Adrenal gland (tissue), 9 donors: ENCODE measurements at regions not wholly inside any gene's neighbourhood (a gene's known extent, or its start where the extent isn't known, plus 50 kb on each side); places are given as distances from the start of the nearest gene placed in this dataset.

Experiments
- DNase-seq, 7 donors: peaks; one replicate each; pipeline ENCODE4 v3.0.0-alpha.2; 2019 to 2020
- H3K27ac ChIP-seq, 5 donors: fragments of 200-600 bp; sonication (generic) in 4 of 5; 1 replicate in 3 of 5; 2 replicates in 2 of 5; pipeline versions ENCODE4 v1.5.1 to v1.8.0; 2016 to 2020; ENCODE audit warnings: mild to moderate bottlenecking in 1 of 5
- H3K27me3 ChIP-seq: fragments of 200-600 bp; 2 replicates; pipeline ENCODE4 v1.8.0; 2021
- H3K36me3 ChIP-seq, 2 donors: fragments of 200-600 bp; replicated peaks in 1 of 2; 1 replicate in 1 of 2; 2 replicates in 1 of 2; pipeline versions ENCODE4 v1.5.1 to v1.8.0; 2018 to 2022
- H3K4me1 ChIP-seq, 2 donors: fragments of 200-600 bp; replicated peaks in 1 of 2; 1 replicate in 1 of 2; 2 replicates in 1 of 2; pipeline versions ENCODE4 v1.5.1 to v1.8.0; 2018 to 2021
- H3K4me3 ChIP-seq, 4 donors: fragments of 200-600 bp; sonication (generic) in 3 of 4; one replicate each; pipeline ENCODE4 v1.5.1; 2016 to 2018
- H3K9me3 ChIP-seq, 3 donors: fragments of 200-600 bp; sonication (generic) in 1 of 3; replicated peaks in 1 of 3; 1 replicate in 2 of 3; 2 replicates in 1 of 3; pipeline versions ENCODE4 v1.5.1 to v1.8.0; 2016 to 2021
- POLR2A ChIP-seq, 2 donors: fragments of 450-650 bp; IDR thresholded peaks; one replicate each; pipeline ENCODE4 v1.6.1; 2017; ENCODE audit warnings: antibody characterized with exemption in 2 of 2, mild to moderate bottlenecking in 2 of 2, moderate library complexity in 1 of 2
- WGBS, 4 donors: extraction: QIAGEN DNeasy Blood & Tissue Kit in 2 of 4; methylation state at CpG; one replicate each; pipeline versions ENCODE4 v1.1.5 to v1.1.7; 2013 to 2017; 5-methylcytosine and 5-hydroxymethylcytosine counted together
- intact Hi-C, 2 donors: fragments of 100-400 bp; cut with DNase I; formaldehyde crosslinking; loops; one replicate each; pipeline versions ENCODE4 v1.14.1 to v1.15.0; 2022 to 2023
- TF ChIP-seq, protein P1 (sequence below), 6 experiments: fragments of 450-650 bp in 4 of 6; fragments of 200-600 bp in 2 of 6; sonication (generic) in 1 of 6; IDR thresholded peaks; 1 replicate in 5 of 6; 2 replicates in 1 of 6; pipeline versions ENCODE4 v1.5.1 to v1.8.0; 2016 to 2021; ENCODE audit warnings: antibody characterized with exemption in 6 of 6, mild to moderate bottlenecking in 2 of 6, moderate library complexity in 1 of 6
- donor health status: healthy with polysubstance abuse.
- donor health status: Bipolar disorder and iron deficiency.
- donor health status: DM: yes; HTN: yes; CAD: no.
- donor health status: DM: no; HTN: no; CAD: no.
- donor health status: DM: no; HTN: no; CAD: no.

DNA sequence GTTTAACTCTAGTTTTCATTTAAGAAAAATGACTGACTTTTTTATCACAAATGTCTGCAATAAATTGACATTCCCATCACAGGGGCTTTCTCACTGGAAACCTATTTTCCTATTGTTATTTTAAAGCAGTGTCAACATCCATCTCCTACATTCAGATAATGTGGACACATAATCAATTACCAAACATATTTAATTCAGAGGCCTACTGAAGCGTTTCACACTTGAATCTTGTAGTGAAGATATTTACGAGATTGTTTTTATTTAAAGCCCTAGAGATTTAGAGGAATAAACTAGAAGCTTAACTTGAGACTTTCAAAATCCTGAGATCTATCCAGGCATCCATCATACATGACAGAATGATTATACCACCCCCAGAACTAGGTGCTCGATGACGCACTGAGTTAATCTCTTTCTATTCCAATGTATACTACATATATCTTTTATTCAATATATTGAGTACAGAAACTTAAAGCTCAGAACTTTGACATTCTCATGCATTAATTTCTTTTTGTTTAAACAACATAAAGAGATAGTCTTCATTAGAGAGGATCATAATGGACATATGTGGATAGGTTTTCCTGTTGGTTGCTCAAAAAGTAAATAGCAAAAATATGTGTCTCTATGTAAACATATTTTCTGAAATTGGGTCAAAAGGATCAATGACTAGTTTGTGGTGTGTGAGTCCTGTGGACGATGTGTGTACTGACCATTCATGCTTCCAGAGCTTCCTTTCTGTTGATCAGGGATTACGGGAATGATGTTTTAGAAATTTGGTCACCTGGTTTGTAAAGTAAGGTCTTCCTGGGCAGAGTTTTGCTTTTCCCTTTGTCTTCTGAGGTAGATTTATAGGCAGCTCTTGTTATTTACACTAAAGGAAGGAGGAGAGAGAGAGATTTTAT, 171.5 kb upstream of the HMCN1 start:
- Histone ChIP-seq H3K4me3 (no peak overlapping the region), H3K27me3 (no peaks in the 10 kb centered on the region), H3K27ac (no peak overlapping the region), H3K4me1 (peaks cover 0 to 9% of the 10 kb centered on the region in 2 donors), H3K9me3 (peaks cover 0 to 5% (median 0%) of the 10 kb centered on the region in 3 donors), H3K36me3 (no peaks in the 10 kb centered on the region)
- intact Hi-C loops = no loop called here
- DNase-seq = no peak
- 88 to 91% (median 90%) methylated on average over 6 of the region's 6 CpGs for WGBS, 4 donors
- TF ChIP-seq, protein P1, sequence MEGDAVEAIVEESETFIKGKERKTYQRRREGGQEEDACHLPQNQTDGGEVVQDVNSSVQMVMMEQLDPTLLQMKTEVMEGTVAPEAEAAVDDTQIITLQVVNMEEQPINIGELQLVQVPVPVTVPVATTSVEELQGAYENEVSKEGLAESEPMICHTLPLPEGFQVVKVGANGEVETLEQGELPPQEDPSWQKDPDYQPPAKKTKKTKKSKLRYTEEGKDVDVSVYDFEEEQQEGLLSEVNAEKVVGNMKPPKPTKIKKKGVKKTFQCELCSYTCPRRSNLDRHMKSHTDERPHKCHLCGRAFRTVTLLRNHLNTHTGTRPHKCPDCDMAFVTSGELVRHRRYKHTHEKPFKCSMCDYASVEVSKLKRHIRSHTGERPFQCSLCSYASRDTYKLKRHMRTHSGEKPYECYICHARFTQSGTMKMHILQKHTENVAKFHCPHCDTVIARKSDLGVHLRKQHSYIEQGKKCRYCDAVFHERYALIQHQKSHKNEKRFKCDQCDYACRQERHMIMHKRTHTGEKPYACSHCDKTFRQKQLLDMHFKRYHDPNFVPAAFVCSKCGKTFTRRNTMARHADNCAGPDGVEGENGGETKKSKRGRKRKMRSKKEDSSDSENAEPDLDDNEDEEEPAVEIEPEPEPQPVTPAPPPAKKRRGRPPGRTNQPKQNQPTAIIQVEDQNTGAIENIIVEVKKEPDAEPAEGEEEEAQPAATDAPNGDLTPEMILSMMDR (IDR thresholded peaks at IDR 0.05) = no peak
- TF ChIP-seq POLR2A (IDR thresholded peaks at IDR 0.05) = no peak

DNA sequence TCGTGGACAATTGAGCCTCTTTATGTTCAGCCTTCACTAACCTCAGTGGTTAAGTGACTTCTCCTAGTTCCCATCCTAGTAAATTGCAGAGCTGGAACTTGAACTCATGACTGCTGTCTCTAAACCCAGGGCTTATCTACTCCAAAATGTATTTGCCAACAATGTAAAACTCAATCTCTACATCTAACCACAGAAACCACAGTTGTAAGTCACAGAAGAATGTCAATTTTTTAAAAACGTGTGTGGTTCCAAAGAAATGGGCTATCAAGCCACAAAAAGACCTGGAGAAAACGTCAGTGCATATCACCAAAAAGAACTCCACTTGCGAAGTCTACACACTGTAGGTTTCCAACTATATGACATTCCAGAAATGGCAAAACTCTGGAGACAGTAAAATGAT, 172.6 kb upstream of the HMCN1 start:
- TF ChIP-seq, protein P1 (IDR thresholded peaks at IDR 0.05) = no peak
- no peak for TF ChIP-seq POLR2A (IDR thresholded peaks at IDR 0.05)

DNA sequence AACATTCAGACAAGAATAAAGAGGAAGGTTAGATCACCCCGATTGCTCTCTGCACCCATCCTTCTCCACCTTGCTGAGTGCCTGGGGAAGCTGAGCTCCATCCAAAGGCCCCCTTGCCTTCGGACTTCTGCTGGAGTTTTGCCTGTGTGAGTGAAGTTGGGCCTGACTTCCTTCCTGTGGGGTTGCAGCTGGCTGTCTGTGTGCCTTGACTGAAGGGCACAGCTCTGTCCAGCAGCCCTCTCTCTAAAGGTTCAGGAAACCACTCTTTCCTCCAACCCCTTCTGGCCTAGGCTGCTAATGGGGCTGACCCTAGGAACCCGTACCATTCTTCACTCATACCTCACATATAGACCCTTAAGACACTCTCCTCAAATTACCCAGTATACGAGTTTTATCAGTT, 173.4 kb upstream of the HMCN1 start:
- TF ChIP-seq, protein P1 (IDR thresholded peaks at IDR 0.05) = no peak
- TF ChIP-seq POLR2A (IDR thresholded peaks at IDR 0.05) = no peak
- 71 to 76% (median 75%) methylated on average over 3 to 4 of the region's 4 CpGs for WGBS, 4 donors

More for the DNA sequence above, 172.6 kb upstream of the HMCN1 start:
- Histone ChIP-seq H3K27ac (no peak overlapping the region), H3K9me3 (peaks cover 0 to 5% (median 0%) of the 10 kb centered on the region in 3 donors), H3K27me3 (no peaks in the 10 kb centered on the region), H3K4me3 (no peak overlapping the region), H3K4me1 (peaks cover 0 to 1% of the 10 kb centered on the region in 2 donors), H3K36me3 (no peaks in the 10 kb centered on the region)
- 74 to 82% (median 78%) methylated on average over 4 of the region's 4 CpGs for WGBS, 4 donors
- intact Hi-C loops = no loop called here
- DNase-seq = no peak

DNA sequence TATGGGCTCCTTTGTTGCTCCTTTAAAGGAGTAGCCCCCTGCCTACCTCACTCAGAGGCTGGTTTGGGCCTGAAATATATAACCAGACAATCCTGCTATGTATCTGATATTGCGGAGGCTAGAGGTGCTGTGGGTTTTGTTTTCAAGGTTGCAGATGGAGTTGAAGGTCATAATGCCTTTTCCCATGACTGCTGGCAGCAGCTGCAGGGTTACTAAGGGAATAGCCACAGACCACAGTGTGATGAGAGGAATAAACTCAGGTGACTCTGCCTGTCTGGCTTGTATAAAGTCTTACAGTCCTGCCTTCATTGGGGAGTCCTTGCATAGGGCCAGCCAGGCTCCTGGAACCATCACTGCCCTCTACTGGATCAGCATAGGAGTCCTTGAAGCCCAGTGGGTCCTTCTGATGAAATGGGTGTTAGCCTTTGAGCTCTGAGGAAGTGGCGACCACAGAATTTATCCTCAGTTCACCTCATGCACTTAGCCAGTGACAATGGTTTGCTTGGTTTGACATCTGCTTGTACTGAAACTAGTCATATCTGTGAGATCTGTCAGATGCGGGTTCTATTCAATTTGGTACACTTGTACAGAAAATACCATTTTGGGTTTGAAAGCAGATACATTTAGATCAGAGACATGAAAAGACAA, 174.4 kb upstream of the HMCN1 start:
- H3K9me3 ChIP-seq = peaks cover 0 to 5% (median 0%) of the 10 kb centered on the region in 3 donors
- TF ChIP-seq POLR2A (IDR thresholded peaks at IDR 0.05) = no peak
- TF ChIP-seq, protein P1 (IDR thresholded peaks at IDR 0.05) = peak in 4 of 6 experiments; percentile 38 to 45 (median 42)
- no peaks in the 10 kb centered on the region for H3K27me3 ChIP-seq
- H3K4me3 ChIP-seq = no peak overlapping the region
- H3K27ac ChIP-seq = no peak overlapping the region
- H3K36me3 ChIP-seq = no peaks in the 10 kb centered on the region
- no peaks in the 10 kb centered on the region for H3K4me1 ChIP-seq
- peak; percentile 24 to 71 (median 48) for DNase-seq
- 65 to 79% (median 69%) methylated on average over 2 to 3 of the region's 3 CpGs for WGBS, 4 donors
- intact Hi-C loops = no loop called here

More for the DNA sequence above, 173.4 kb upstream of the HMCN1 start:
- Histone ChIP-seq H3K27me3 (no peaks in the 10 kb centered on the region), H3K9me3 (peaks cover 0 to 5% (median 0%) of the 10 kb centered on the region in 3 donors), H3K27ac (no peak overlapping the region), H3K4me1 (no peaks in the 10 kb centered on the region), H3K4me3 (no peak overlapping the region), H3K36me3 (no peaks in the 10 kb centered on the region)
- peak in 2 of 7 donors; percentile 5 to 13 for DNase-seq
- intact Hi-C loops = no loop called here
